Tibial nerve (tissue), 4 donors: ENCODE measurements at regions not wholly inside any gene's neighbourhood (a gene's known extent, or its start where the extent isn't known, plus 50 kb on each side); places are given as distances from the start of the nearest gene placed in this dataset.
"Not testable (repeated sequence)": the region's sequence is repeated elsewhere in the genome, so short reads cannot be mapped to it uniquely, and the experiment has no call there.

Experiments
- DNase-seq, 2 donors: peaks; one replicate each; pipeline ENCODE4 v3.0.0-alpha.2; 2019; ENCODE audit warnings: low spot score in 2 of 2
- H3K27ac ChIP-seq, 4 donors: fragments of 200-600 bp; sonication (generic) in 3 of 4; one replicate each; pipeline ENCODE4 v1.5.1; 2017 to 2019; ENCODE audit warnings: mild to moderate bottlenecking in 1 of 4
- H3K27me3 ChIP-seq, 2 donors: fragments of 200-600 bp; sonication (generic) in 1 of 2; one replicate each; pipeline versions ENCODE4 v1.5.1 to v1.6.0; 2017 to 2019
- H3K36me3 ChIP-seq, 3 donors: fragments of 200-600 bp; sonication (generic); one replicate each; pipeline ENCODE4 v1.5.1; 2018 to 2019
- H3K4me1 ChIP-seq, 4 donors: fragments of 200-600 bp; sonication (generic) in 3 of 4; one replicate each; pipeline ENCODE4 v1.5.1; 2017 to 2019
- H3K4me3 ChIP-seq, 4 donors: fragments of 200-600 bp; sonication (generic) in 3 of 4; one replicate each; pipeline ENCODE4 v1.5.1; 2017 to 2019; ENCODE audit warnings: mild to moderate bottlenecking in 1 of 4, moderate library complexity in 1 of 4
- H3K9me3 ChIP-seq, 4 donors: fragments of 200-600 bp; sonication (generic) in 3 of 4; one replicate each; pipeline ENCODE4 v1.5.1; 2017 to 2019
- CTCF ChIP-seq, 5 experiments: fragments of 200-600 bp in 3 of 5; fragments of 450-650 bp in 2 of 5; sonication (generic) in 3 of 5; IDR thresholded peaks; one replicate each; pipeline ENCODE4 v1.5.1; 2016 to 2019; ENCODE audit warnings: antibody characterized with exemption in 5 of 5, mild to moderate bottlenecking in 3 of 5, moderate library complexity in 2 of 5
- EP300 ChIP-seq, 2 donors: sonication (generic); formaldehyde crosslinking; IDR thresholded peaks; one replicate each; pipeline ENCODE4 v1.6.1; 2017; ENCODE audit warnings: antibody characterized with exemption in 2 of 2, mild to moderate bottlenecking in 1 of 2
- POLR2A ChIP-seq, 2 donors: fragments of 450-650 bp; IDR thresholded peaks; one replicate each; pipeline ENCODE4 v1.6.1; 2017; ENCODE audit warnings: antibody characterized with exemption in 2 of 2, mild to moderate bottlenecking in 2 of 2, moderate library complexity in 2 of 2
- WGBS, 2 donors: methylation state at CpG; one replicate each; pipeline ENCODE4 v1.1.5; 2018; 5-methylcytosine and 5-hydroxymethylcytosine counted together

DNA sequence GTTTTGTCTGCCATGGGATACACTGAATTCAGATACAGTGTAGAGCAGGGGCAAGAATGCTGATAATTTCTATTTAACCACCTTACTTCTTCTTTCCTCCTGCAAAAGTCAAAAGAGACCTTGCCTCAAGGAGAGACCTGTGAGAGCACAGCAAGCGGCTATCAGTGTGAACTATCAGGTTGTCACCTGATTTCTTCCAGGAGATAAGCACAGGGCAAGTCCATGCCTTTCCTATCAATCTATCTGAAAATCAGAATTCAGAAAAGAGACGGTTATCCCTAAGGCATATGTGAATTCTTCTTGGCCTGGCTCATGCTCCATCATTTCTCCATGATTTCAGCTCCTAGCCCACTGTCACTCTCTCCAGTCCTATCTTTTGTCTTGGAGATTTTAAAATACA lies 128.9 kb upstream of the CCND2 start:
- H3K4me3 ChIP-seq: no peak overlapping the region
- H3K27me3 ChIP-seq: no peaks in the 10 kb centered on the region
- H3K4me1 ChIP-seq: peaks cover 0 to 5% (median 0%) of the 10 kb centered on the region in 4 donors
- DNase-seq: no peak
- H3K9me3 ChIP-seq: no peaks in the 10 kb centered on the region
- H3K27ac ChIP-seq: no peak overlapping the region
- no peaks in the 10 kb centered on the region for H3K36me3 ChIP-seq
- WGBS, 2 donors: 81 to 88% methylated on average over 2 of the region's 2 CpGs
- no peak for TF ChIP-seq CTCF (IDR thresholded peaks at IDR 0.05)

GRCh38 chr12:4143896-4144295 lies 129.7 kb upstream of the CCND2 start:
- no peaks in the 10 kb centered on the region for H3K36me3 ChIP-seq

GRCh38 chr12:4141348-4142270 lies 132.0 kb upstream of the CCND2 start:
- whole genome bisulfite sequencing, 2 donors: 41 to 57% methylated on average over 6 of the region's 6 CpGs
- no peaks in the 10 kb centered on the region for H3K27me3 ChIP-seq
- H3K36me3 ChIP-seq: no peaks in the 10 kb centered on the region
- H3K27ac ChIP-seq: no peak overlapping the region
- DNase-seq: no peak
- H3K9me3 ChIP-seq: no peaks in the 10 kb centered on the region
- H3K4me1 ChIP-seq: peaks cover 0 to 6% (median 1%) of the 10 kb centered on the region in 4 donors
- TF ChIP-seq CTCF (IDR thresholded peaks at IDR 0.05) (no peak), POLR2A (IDR thresholded peaks at IDR 0.05) (no peak), EP300 (IDR thresholded peaks at IDR 0.05) (no peak)
- no peak overlapping the region for H3K4me3 ChIP-seq

More at GRCh38 chr12:4143896-4144295, 129.7 kb upstream of the CCND2 start:
- Histone ChIP-seq H3K27me3 (no peaks in the 10 kb centered on the region), H3K4me1 (peaks cover 0 to 5% (median 0%) of the 10 kb centered on the region in 4 donors), H3K9me3 (no peaks in the 10 kb centered on the region), H3K27ac (no peak overlapping the region), H3K4me3 (no peak overlapping the region)
- DNase-seq: no peak
- TF ChIP-seq POLR2A (IDR thresholded peaks at IDR 0.05) (no peak), EP300 (IDR thresholded peaks at IDR 0.05) (no peak), CTCF (IDR thresholded peaks at IDR 0.05) (no peak)
- 86 to 89% methylated on average over 6 of the region's 6 CpGs for WGBS, 2 donors

DNA sequence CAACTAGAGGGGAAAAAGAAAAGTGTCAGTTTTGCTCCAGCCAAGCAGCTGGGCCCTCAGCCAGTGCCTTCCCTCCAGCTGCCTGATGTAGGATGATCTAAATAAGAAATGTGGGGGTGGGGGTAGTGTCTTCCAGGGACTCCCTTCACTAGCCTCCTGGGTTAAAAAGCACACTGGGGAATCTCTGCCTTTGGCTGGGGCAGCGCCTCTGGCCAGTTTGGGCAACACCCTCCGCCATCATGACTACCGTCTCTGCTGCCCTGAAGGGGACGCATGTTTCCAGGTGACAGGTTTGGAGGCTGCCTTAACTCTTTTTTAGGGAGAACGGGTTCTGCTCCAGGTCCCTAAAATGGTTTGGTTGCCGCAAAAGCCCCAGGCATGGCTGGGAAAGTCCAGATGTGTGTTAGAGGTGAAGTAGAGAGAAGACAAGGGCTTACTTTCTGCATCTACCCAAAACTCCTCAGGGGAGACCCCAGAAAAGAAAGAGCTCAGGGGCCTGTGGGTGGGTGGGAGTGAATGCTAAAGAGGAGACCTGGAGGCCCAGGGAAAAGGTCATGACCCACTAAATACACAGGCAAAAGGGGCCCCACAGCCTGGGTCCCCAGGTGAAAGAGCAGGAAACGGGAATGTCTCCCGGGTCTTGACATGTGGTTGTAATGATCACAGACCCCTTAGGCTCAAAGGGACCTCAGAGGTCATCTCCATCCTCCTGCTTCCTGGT lies 132.8 kb upstream of the CCND2 start:
- 70 to 76% methylated on average over 8 of the region's 8 CpGs for WGBS, 2 donors
- Histone ChIP-seq H3K4me3 (no peak overlapping the region), H3K9me3 (no peaks in the 10 kb centered on the region), H3K36me3 (no peaks in the 10 kb centered on the region), H3K27ac (no peak overlapping the region), H3K4me1 (peaks cover 0 to 10% (median 8%) of the 10 kb centered on the region in 4 donors), H3K27me3 (no peaks in the 10 kb centered on the region)
- no peak for TF ChIP-seq CTCF (IDR thresholded peaks at IDR 0.05)
- no peak for TF ChIP-seq POLR2A (IDR thresholded peaks at IDR 0.05)
- TF ChIP-seq EP300 (IDR thresholded peaks at IDR 0.05): no peak
- DNase-seq: no peak

DNA sequence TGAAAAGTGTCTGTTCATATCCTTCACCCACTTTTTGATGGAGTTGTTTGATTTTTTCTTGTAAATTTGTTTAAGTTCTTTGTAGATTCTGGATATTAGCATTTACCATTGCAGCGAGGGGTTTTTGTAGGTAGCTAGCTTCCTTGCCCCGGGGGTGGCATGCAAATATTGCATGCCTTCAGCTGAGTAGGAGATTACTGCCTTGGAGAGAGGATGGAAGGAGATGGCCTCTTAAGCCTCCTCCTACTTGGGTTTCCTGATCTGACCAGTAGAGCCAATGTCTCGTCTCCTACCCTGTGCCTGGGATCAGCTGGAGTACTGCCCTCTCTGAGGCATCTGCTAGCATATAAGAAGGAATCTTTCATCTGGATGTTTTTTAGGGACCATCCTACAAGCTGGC lies 134.4 kb upstream of the CCND2 start:
- Histone ChIP-seq H3K27ac (no peak overlapping the region), H3K9me3 (no peaks in the 10 kb centered on the region), H3K4me3 (no peak overlapping the region), H3K4me1 (peaks cover 0 to 21% (median 8%) of the 10 kb centered on the region in 4 donors), H3K36me3 (no peaks in the 10 kb centered on the region), H3K27me3 (no peaks in the 10 kb centered on the region)
- TF ChIP-seq EP300 (IDR thresholded peaks at IDR 0.05): no peak
- no peak for TF ChIP-seq CTCF (IDR thresholded peaks at IDR 0.05)
- TF ChIP-seq POLR2A (IDR thresholded peaks at IDR 0.05): no peak
- no peak for DNase-seq
- WGBS, 2 donors: 70 to 80% methylated on average over 2 to 3 of the region's 3 CpGs

DNA sequence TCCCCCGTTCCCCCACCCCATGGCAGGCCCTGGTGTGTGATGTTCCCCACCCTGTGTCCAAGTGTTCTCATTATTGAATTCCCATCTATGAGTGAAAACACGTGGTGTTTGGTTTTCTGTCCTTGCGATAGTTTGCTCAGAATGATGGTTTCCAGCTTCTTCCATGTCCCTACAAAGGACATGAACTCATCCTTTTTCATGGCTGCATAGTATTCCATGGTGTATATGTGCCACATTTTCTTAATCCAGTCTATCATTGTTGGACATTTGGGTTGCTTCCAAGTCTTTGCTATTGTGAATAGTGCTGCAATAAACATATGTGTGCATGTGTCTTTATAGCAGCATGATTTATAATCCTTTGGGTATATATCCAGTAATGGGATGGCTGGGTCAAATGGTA lies 135.0 kb upstream of the CCND2 start:
- H3K27ac ChIP-seq, H3K4me3 ChIP-seq, DNase-seq, H3K9me3 ChIP-seq, H3K36me3 ChIP-seq, H3K27me3 ChIP-seq: not testable (repeated sequence)
- WGBS, 2 donors: 89 to 93% methylated on average over 3 of the region's 3 CpGs
- peaks cover 0 to 21% (median 8%) of the 10 kb centered on the region in 4 donors for H3K4me1 ChIP-seq
